Cardiac fibroblast (primary cell): ENCODE measurements at regions not wholly inside any gene's neighbourhood (a gene's known extent, or its start where the extent isn't known, plus 50 kb on each side); places are given as distances from the start of the nearest gene placed in this dataset.
"Not testable (repeated sequence)": the region's sequence is repeated elsewhere in the genome, so short reads cannot be mapped to it uniquely, and the experiment has no call there.

Source experiments
- DNase-seq, 2 donors: peaks; one replicate each; pipeline versions ENCODE4 v3.0.0 to v3.0.0-alpha.2; 2010; ENCODE audit warnings: low read depth in 2 of 2
- H3K4me3 ChIP-seq, 2 donors: replicated peaks in 1 of 2; 1 replicate in 1 of 2; 2 replicates in 1 of 2; pipeline ENCODE4 v1.5.1; 2011; ENCODE audit warnings: low read depth in 2 of 2, low read length in 2 of 2, mild to moderate bottlenecking in 2 of 2, moderate library complexity in 1 of 2
- TF ChIP-seq, protein P1 (sequence below): IDR thresholded peaks from one replicate; pipeline ENCODE4 v1.5.1; 2011; ENCODE audit warnings: low read depth, mild to moderate bottlenecking, low read length, inconsistent platforms

DNA sequence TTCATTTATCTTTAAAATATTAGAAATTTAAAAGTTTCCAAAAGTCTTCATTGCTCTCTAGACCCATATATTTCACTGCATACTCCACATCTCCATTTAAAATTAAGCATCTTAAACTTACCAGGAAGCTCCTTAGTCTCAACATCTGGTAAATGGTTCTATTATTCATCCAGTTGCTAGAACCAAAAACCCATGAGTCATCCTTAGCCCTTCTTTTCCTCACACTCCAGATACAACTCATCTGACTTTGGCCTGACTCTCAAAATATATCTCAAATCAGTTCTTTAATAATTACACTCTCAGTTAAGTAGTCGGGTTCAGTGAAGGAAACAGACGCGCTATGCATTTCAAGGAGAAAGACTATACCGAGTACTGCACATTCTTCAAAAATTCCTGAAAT lies 110.2 kb upstream of the COX7C start:
- DNase-seq, result no peak
- no peak overlapping the region for H3K4me3 ChIP-seq
- TF ChIP-seq, protein P1, sequence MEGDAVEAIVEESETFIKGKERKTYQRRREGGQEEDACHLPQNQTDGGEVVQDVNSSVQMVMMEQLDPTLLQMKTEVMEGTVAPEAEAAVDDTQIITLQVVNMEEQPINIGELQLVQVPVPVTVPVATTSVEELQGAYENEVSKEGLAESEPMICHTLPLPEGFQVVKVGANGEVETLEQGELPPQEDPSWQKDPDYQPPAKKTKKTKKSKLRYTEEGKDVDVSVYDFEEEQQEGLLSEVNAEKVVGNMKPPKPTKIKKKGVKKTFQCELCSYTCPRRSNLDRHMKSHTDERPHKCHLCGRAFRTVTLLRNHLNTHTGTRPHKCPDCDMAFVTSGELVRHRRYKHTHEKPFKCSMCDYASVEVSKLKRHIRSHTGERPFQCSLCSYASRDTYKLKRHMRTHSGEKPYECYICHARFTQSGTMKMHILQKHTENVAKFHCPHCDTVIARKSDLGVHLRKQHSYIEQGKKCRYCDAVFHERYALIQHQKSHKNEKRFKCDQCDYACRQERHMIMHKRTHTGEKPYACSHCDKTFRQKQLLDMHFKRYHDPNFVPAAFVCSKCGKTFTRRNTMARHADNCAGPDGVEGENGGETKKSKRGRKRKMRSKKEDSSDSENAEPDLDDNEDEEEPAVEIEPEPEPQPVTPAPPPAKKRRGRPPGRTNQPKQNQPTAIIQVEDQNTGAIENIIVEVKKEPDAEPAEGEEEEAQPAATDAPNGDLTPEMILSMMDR, result no peak

DNA sequence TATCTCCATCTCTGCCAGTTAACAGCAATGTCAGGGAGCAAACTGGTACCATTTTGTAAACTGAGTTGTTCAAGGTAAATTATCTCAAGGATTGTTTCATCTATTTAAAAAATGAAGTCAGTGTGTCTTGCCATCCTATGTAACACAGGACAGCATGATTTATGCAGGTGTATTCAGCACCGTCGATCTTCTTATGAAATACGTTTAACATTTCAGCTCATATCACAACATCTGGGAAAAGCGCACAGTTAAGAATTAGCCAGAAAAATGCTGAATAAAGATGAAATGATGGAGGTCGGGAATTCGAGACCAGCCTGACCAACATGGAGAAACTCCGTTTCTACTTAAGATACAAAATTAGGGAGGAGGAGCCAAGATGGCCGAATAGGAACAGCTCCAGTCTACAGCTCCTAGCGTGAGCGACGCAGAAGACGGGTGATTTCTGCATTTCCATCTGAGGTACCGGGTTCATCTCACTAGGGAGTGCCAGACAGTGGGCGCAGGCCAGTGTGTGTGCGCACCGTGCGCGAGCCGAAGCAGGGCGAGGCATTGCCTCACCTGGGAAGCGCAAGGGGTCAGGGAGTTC lies 107.3 kb upstream of the COX7C start:
- not testable (repeated sequence) for DNase-seq, H3K4me3 ChIP-seq

DNA sequence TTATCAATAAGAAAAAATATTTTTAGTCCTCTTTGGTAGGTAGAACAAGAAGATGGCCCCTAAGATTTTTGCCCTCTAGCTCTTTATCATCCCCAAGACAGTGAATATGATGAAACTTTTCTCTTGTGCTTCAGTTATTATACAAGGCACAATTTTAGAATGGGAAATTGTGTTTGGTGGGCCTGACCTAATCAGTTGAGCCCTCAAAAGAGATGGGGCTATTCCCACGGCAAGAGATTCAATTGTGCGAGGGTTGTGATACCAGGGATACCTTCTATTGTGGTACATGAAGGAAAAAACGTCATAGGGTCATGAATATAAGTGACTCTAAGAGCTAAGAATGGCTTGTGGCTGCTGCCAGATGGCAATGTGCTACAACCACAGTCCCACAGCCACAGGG lies 94.0 kb upstream of the COX7C start:
- no peak for DNase-seq
- H3K4me3 ChIP-seq, result no peak overlapping the region
- TF ChIP-seq, protein P1, result no peak

DNA sequence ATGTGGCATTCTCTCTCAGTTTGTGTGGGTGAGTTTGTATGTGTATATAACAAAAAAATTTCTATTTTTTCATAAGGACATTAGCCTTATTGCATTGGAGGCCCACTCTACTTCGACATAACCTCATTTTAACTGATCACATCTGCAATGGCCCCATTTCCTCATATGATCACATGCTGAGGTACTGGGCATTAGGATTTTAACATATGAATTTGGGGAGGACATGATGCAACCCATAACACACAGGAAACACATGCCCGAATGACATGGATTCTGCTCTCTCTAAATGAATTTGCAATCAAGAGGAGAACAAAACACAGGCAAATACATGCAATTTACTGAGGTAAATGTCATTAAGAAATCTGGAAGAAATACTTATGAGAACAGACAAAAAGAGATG lies 92.1 kb upstream of the COX7C start:
- no peak overlapping the region for H3K4me3 ChIP-seq
- DNase-seq, result no peak
- TF ChIP-seq, protein P1, result no peak

DNA sequence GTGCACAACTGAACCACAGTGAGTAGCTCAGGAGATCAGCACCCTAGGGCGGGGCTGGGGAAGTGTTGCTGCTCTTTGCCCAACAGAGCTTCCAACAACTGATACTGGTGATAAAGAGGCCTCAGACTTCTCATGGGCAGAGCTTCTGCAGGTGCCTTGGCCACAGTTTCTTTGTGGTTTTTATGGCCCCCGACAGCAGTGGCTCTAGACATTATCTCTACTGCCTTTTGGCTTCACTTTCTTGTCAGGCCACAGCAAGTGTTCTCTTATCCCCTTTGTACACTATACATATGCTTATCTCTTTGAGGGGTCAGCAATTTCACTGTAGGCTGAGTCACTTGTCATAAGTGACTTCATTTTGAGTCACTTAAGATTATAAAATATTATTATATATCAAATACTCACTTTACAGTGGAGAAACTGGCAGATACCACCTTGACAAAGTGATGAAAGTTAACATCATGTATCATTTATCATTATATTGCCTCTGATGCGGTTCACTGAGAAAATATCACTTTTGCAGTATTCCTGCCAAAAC lies 90.9 kb upstream of the COX7C start:
- no peak for DNase-seq
- TF ChIP-seq, protein P1, result no peak
- no peak overlapping the region for H3K4me3 ChIP-seq

DNA sequence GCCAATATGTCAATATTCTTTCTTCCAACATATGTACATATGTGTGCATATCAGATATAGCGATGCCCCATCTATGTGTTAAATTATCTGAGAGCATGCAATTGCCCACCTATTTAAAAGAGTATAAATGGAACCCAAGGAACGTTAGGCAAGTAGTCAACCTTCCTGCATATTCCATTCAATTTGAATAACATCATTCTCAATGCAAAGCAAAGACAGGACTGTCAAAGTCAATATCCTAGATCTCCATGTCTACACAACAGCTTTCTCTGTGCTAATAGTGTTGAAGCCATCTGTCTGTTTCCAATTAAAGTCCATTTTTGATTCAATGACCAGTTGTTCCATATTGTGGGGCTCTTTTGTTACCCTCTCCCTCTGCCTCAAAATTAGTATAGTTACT lies 85.3 kb upstream of the COX7C start:
- TF ChIP-seq, protein P1, result no peak

DNA sequence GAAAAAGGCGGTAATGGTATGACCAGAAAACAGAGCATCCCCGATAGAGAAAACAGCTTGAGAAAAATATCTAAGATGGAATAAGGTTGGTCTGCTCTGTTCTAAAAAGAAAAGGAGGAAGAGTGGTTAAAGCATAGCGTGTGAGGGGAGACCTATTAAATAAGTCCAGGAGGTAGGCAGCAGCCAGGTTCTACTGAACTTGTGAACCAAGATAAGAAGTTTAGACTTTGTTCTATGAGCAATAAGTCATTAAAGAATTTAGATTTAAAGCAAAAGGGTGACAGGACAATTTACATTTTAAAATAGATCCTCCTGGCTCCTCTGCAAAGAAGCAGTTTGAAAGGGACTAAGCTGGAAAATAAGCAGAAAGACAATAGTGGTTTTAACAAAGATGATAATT lies 81.3 kb upstream of the COX7C start:
- no peak for DNase-seq
- TF ChIP-seq, protein P1, result no peak

More for the DNA sequence above, 85.3 kb upstream of the COX7C start:
- H3K4me3 ChIP-seq, result no peak overlapping the region
- DNase-seq, result no peak

More for the DNA sequence above, 81.3 kb upstream of the COX7C start:
- H3K4me3 ChIP-seq, result no peak overlapping the region
